HL-60 (cell line): ENCODE measurements at regions not wholly inside any gene's neighbourhood (a gene's known extent, or its start where the extent isn't known, plus 50 kb on each side); places are given as distances from the start of the nearest gene placed in this dataset.

Experiments used
- DNase-seq, 2 experiments: peaks; one replicate each; pipeline ENCODE4 v3.0.0-alpha.2; 2010 to 2020; ENCODE audit warnings: low read depth in 1 of 2, low spot score in 1 of 2
- H3K27ac ChIP-seq: fragments of 250-450 bp; sonication (Bioruptor Pico); replicated peaks from 2 replicates; pipeline ENCODE4 v1.5.1; 2020; ENCODE audit warnings: mild to moderate bottlenecking, moderate library complexity
- H3K27me3 ChIP-seq: fragments of 250-450 bp; sonication (Bioruptor Pico); 2 replicates; pipeline ENCODE4 v1.5.1; 2021; ENCODE audit warnings: mild to moderate bottlenecking, moderate library complexity; ENCODE audit not compliant: insufficient read depth, poor library complexity, severe bottlenecking
- H3K4me3 ChIP-seq: replicated peaks from 2 replicates; pipeline ENCODE4 v1.5.1; 2011; ENCODE audit warnings: mild to moderate bottlenecking, control low read depth, low read length; ENCODE audit not compliant: insufficient read depth
- CTCF ChIP-seq: IDR thresholded peaks from one replicate; pipeline ENCODE4 v1.5.1; 2011; ENCODE audit warnings: low read length, control low read depth, inconsistent platforms; ENCODE audit not compliant: insufficient read depth
- GABPA ChIP-seq: IDR thresholded peaks from 2 replicates; pipeline ENCODE4 v1.6.1; 2012; ENCODE audit warnings: low read depth
- POLR2AphosphoS5 ChIP-seq: IDR thresholded peaks from 2 replicates; pipeline ENCODE4 v1.6.1; 2012; ENCODE audit warnings: low read depth
- SPI1 ChIP-seq: IDR thresholded peaks from 2 replicates; pipeline ENCODE4 v1.6.1; 2012; ENCODE audit warnings: low read depth, mild to moderate bottlenecking, borderline replicate concordance
- TF ChIP-seq, protein P1 (sequence below): IDR thresholded peaks from 2 replicates; pipeline ENCODE4 v1.6.1; 2012; ENCODE audit warnings: low read depth; ENCODE audit not compliant: insufficient replicate concordance

DNA sequence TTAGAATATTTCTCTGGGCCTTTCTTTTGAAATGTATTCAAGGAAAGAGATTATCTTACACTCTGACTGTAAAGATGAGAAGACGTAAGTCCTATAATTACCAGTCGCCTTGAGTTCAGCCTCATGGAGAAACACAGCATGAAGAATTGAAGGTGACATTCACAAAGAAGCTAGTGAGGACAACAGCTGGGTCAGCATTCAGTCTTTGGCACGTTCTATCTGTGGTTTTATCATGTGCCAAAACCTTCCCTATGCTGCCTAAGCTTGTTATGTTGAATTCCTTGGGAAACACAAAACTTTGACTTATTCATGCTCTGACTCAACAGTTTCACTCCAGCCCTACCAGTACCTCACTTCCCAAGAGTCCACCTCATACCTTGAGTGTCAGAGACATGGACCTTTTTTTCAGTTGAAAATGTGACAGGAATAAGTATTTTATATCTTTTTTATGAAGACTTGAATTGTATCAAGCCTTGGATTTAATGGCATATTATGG, 198.8 kb upstream of the KIRREL3 start:
- Histone ChIP-seq H3K27ac (no peak overlapping the region), H3K4me3 (no peak overlapping the region), H3K27me3 (peaks cover 5% of the 10 kb centered on the region)
- TF ChIP-seq POLR2AphosphoS5 (no peak), CTCF (no peak), GABPA (no peak), SPI1 (no peak)
- TF ChIP-seq, protein P1, sequence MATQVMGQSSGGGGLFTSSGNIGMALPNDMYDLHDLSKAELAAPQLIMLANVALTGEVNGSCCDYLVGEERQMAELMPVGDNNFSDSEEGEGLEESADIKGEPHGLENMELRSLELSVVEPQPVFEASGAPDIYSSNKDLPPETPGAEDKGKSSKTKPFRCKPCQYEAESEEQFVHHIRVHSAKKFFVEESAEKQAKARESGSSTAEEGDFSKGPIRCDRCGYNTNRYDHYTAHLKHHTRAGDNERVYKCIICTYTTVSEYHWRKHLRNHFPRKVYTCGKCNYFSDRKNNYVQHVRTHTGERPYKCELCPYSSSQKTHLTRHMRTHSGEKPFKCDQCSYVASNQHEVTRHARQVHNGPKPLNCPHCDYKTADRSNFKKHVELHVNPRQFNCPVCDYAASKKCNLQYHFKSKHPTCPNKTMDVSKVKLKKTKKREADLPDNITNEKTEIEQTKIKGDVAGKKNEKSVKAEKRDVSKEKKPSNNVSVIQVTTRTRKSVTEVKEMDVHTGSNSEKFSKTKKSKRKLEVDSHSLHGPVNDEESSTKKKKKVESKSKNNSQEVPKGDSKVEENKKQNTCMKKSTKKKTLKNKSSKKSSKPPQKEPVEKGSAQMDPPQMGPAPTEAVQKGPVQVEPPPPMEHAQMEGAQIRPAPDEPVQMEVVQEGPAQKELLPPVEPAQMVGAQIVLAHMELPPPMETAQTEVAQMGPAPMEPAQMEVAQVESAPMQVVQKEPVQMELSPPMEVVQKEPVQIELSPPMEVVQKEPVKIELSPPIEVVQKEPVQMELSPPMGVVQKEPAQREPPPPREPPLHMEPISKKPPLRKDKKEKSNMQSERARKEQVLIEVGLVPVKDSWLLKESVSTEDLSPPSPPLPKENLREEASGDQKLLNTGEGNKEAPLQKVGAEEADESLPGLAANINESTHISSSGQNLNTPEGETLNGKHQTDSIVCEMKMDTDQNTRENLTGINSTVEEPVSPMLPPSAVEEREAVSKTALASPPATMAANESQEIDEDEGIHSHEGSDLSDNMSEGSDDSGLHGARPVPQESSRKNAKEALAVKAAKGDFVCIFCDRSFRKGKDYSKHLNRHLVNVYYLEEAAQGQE = no peak
- no peak for DNase-seq

- Histone ChIP-seq H3K27me3 (no peaks in the 10 kb centered on the region), H3K27ac (no peak overlapping the region), H3K4me3 (no peak overlapping the region)
- no peak for TF ChIP-seq SPI1
- TF ChIP-seq GABPA = no peak
- TF ChIP-seq POLR2AphosphoS5 = no peak
- TF ChIP-seq, protein P1 = no peak
- TF ChIP-seq CTCF = no peak
- no peak for DNase-seq
These were observed 195.0 kb upstream of the KIRREL3 start for GRCh38 chr11:127195501-127196120.

- Histone ChIP-seq H3K27ac (no peak overlapping the region), H3K4me3 (no peak overlapping the region), H3K27me3 (no peaks in the 10 kb centered on the region)
- no peak for DNase-seq
- TF ChIP-seq POLR2AphosphoS5 (no peak), GABPA (no peak)
These were observed 194.0 kb upstream of the KIRREL3 start for GRCh38 chr11:127194521-127194920.

DNA sequence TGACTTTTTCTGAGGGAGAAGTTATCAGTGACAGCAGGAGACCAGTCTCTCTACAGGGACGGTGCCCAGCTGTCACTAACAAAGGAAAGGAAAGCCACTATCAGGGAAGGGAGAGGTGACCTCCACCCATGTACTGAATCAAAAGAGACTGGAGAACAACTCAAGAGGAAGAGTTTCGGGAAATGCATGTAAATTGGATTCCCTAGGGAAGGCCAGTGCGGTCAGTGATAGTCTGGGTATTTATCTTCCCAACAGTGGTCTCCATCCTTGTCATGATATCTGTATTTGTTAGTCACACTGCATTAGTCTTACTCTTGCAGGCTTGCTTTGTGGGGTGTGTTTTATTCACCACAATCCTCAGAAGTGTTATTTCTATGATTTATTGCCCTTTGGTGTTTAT, 193.4 kb upstream of the KIRREL3 start:
- Histone ChIP-seq H3K4me3 (no peak overlapping the region), H3K27me3 (no peaks in the 10 kb centered on the region), H3K27ac (no peak overlapping the region)
- TF ChIP-seq POLR2AphosphoS5 = no peak
- TF ChIP-seq CTCF = no peak
- no peak for TF ChIP-seq SPI1
- TF ChIP-seq, protein P1 = no peak
- no peak for TF ChIP-seq GABPA
- DNase-seq = no peak
